Kidney (tissue), 13 donors: ENCODE measurements at regions not wholly inside any gene's neighbourhood (a gene's known extent, or its start where the extent isn't known, plus 50 kb on each side); places are given as distances from the start of the nearest gene placed in this dataset.

Source experiments
- DNase-seq, 5 donors: peaks; one replicate each; pipeline ENCODE4 v3.0.0-alpha.2; 2013 to 2020
- FAIRE-seq: peaks from 2 replicates; lab custom pipeline; 2012; peaks lifted over from hg19 to GRCh38; lab: Jason Lieb, UNC
- H3K27ac ChIP-seq, 2 donors: one replicate each; pipeline ENCODE4 v1.7.0; 2013; ENCODE audit warnings: low read depth in 2 of 2, low read length in 2 of 2, inconsistent platforms in 1 of 2
- H3K27me3 ChIP-seq: one replicate; pipeline ENCODE4 v1.7.1; 2013; ENCODE audit warnings: low read length, inconsistent platforms; ENCODE audit not compliant: control insufficient read depth, insufficient read depth
- H3K36me3 ChIP-seq, 3 donors: one replicate each; pipeline versions ENCODE4 v1.7.0 to v1.7.1; 2013; ENCODE audit warnings: low read length in 3 of 3, control low read depth in 1 of 3, inconsistent platforms in 1 of 3; ENCODE audit not compliant: insufficient read depth in 3 of 3, control insufficient read depth in 2 of 3
- H3K4me1 ChIP-seq, 3 donors: one replicate each; pipeline versions ENCODE4 v1.7.0 to v1.7.1; 2013; ENCODE audit warnings: low read length in 3 of 3, inconsistent platforms in 1 of 3, low read depth in 1 of 3; ENCODE audit not compliant: control insufficient read depth in 2 of 3, insufficient read depth in 2 of 3
- H3K4me3 ChIP-seq, 3 donors: one replicate each; pipeline versions ENCODE4 v1.7.0 to v1.8.1; 2013; ENCODE audit warnings: low read length in 3 of 3, control low read depth in 1 of 3, inconsistent platforms in 1 of 3
- H3K9ac ChIP-seq, 3 donors: one replicate each; pipeline versions ENCODE4 v1.7.0 to v1.7.1; 2013; ENCODE audit warnings: low read length in 3 of 3, control low read depth in 1 of 3, inconsistent platforms in 1 of 3
- H3K9me3 ChIP-seq, 3 donors: one replicate each; pipeline versions ENCODE4 v1.7.0 to v1.7.1; 2013; ENCODE audit warnings: low read length in 3 of 3, control low read depth in 1 of 3, inconsistent platforms in 1 of 3; ENCODE audit not compliant: control insufficient read depth in 2 of 3, insufficient read depth in 1 of 3
- intact Hi-C: fragments of 100-400 bp; cut with DNase I; formaldehyde crosslinking; loops from one replicate; pipeline ENCODE4 v1.11.1; 2022
- TF ChIP-seq, protein P1 (sequence below): IDR thresholded peaks from 3 replicates; pipeline ENCODE4 v1.5.1; 2012; ENCODE audit warnings: mild to moderate bottlenecking, moderate library complexity, borderline replicate concordance; ENCODE audit not compliant: insufficient read depth; ENCODE audit errors: extremely low read depth
- donor health status: control.
- donor health status: control.
- donor health status: control.
- donor health status: control.
- donor health status: control.
- donor health status: DM: yes; HTN: yes; CAD: no.
- donor health status: Normal renal cell carcinoma (clear cell type).

GRCh38 chr20:24724982-24725533 is 224.0 kb upstream of the CST7 start:
- FAIRE-seq (no peak), DNase-seq (no peak)
- Histone ChIP-seq H3K27me3 (no peaks in the 10 kb centered on the region), H3K27ac (no peak overlapping the region), H3K9ac (no peak overlapping the region), H3K9me3 (no peaks in the 10 kb centered on the region), H3K4me3 (no peak overlapping the region), H3K36me3 (no peaks in the 10 kb centered on the region), H3K4me1 (no peaks in the 10 kb centered on the region)
- TF ChIP-seq, protein P1, sequence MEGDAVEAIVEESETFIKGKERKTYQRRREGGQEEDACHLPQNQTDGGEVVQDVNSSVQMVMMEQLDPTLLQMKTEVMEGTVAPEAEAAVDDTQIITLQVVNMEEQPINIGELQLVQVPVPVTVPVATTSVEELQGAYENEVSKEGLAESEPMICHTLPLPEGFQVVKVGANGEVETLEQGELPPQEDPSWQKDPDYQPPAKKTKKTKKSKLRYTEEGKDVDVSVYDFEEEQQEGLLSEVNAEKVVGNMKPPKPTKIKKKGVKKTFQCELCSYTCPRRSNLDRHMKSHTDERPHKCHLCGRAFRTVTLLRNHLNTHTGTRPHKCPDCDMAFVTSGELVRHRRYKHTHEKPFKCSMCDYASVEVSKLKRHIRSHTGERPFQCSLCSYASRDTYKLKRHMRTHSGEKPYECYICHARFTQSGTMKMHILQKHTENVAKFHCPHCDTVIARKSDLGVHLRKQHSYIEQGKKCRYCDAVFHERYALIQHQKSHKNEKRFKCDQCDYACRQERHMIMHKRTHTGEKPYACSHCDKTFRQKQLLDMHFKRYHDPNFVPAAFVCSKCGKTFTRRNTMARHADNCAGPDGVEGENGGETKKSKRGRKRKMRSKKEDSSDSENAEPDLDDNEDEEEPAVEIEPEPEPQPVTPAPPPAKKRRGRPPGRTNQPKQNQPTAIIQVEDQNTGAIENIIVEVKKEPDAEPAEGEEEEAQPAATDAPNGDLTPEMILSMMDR = no peak
- intact Hi-C loops = no loop called here

GRCh38 chr20:24727795-24728194 is 221.3 kb upstream of the CST7 start:
- intact Hi-C loops = no loop called here
- FAIRE-seq = no peak

DNA sequence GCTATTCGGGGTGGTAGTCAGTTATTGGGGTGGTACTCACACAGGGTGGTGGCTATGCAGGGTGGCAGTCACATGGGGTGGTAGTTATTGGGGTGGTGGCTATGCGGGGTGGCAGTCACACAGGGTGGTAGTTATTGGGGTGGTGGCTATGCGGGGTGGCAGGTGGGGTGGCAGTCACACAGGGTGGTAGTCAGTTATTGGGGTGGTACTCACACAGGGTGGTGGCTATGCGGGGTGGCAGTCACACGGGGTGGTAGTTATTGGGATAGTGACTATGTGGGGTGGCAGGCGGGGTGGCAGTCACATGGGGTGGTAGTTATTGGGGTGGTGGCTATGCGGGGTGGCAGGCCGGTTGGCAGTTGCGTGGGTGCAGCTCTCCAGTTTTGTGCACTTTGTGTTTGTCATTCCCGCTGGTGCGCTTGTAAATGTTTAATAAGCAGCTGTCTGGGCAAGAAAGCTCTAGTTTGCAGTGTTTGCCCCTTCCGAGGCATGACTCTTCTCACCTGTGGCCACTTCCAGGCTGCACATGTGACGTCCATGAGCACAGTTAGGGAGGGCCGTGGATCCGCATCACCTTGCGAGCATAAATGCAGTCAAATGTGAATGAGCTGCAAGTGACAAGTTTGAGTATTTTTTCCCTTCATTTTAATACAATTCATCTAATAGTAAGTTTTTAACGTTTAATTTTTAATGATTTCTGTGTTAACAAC is 219.0 kb upstream of the CST7 start:
- Histone ChIP-seq H3K27me3 (no peaks in the 10 kb centered on the region), H3K4me1 (no peaks in the 10 kb centered on the region), H3K9ac (no peak overlapping the region), H3K9me3 (no peaks in the 10 kb centered on the region), H3K36me3 (no peaks in the 10 kb centered on the region), H3K27ac (no peak overlapping the region), H3K4me3 (no peak overlapping the region)
- DNase-seq (no peak), FAIRE-seq (no peak)
- intact Hi-C loops = no loop called here
- TF ChIP-seq, protein P1 = no peak

More at GRCh38 chr20:24727795-24728194, 221.3 kb upstream of the CST7 start:
- Histone ChIP-seq H3K36me3 (no peaks in the 10 kb centered on the region), H3K9me3 (no peaks in the 10 kb centered on the region), H3K9ac (no peak overlapping the region), H3K4me1 (no peaks in the 10 kb centered on the region), H3K27me3 (no peaks in the 10 kb centered on the region), H3K4me3 (no peak overlapping the region), H3K27ac (no peak overlapping the region)
- TF ChIP-seq, protein P1 = no peak
- no peak for DNase-seq
